Upper lobe of right lung (tissue), 1 donor: ENCODE measurements at regions not wholly inside any gene's neighbourhood (a gene's known extent, or its start where the extent isn't known, plus 50 kb on each side); places are given as distances from the start of the nearest gene placed in this dataset.

Experiments
- ATAC-seq: fragments of 200-7000 bp; cut with Tn5 transposase; one replicate; pipeline ENCODE4 v1.9.1; 2020; ENCODE audit warnings: mild to moderate bottlenecking, moderate library complexity
- DNase-seq: peaks from one replicate; pipeline ENCODE4 v3.0.0-alpha.2; 2020
- H3K27ac ChIP-seq: fragments of 200-600 bp; one replicate; pipeline ENCODE4 v1.8.0; 2022
- H3K27me3 ChIP-seq: fragments of 200-600 bp; one replicate; pipeline ENCODE4 v1.8.0; 2022; ENCODE audit warnings: mild to moderate bottlenecking
- H3K36me3 ChIP-seq: fragments of 200-600 bp; one replicate; pipeline ENCODE4 v1.8.0; 2022
- H3K4me1 ChIP-seq: fragments of 200-600 bp; one replicate; pipeline ENCODE4 v1.8.0; 2022
- H3K4me3 ChIP-seq: fragments of 200-600 bp; one replicate; pipeline ENCODE4 v1.8.0; 2022; ENCODE audit warnings: mild to moderate bottlenecking
- H3K9me3 ChIP-seq: fragments of 200-600 bp; one replicate; pipeline ENCODE4 v1.8.0; 2022
- CTCF ChIP-seq: fragments of 200-600 bp; IDR thresholded peaks from one replicate; pipeline ENCODE4 v1.8.0; 2022; ENCODE audit warnings: antibody characterized with exemption
- intact Hi-C: fragments of 100-400 bp; cut with DNase I; formaldehyde crosslinking; loops from one replicate; pipeline ENCODE4 v1.11.0; 2022
- donor health status: DM: no; HTN: yes; CAD: no; lungs with severe emphysema.

- intact Hi-C loops, result no loop called here
- no peak for TF ChIP-seq CTCF
Measured at GRCh38 chr10:31130406-31130805, 98.7 kb upstream of the ZNF438 start.

GRCh38 chr10:31131251-31131650 is 99.6 kb upstream of the ZNF438 start:
- Histone ChIP-seq H3K27ac (no peak overlapping the region), H3K4me1 (peaks cover 17% of the 10 kb centered on the region), H3K4me3 (no peak overlapping the region), H3K9me3 (no peaks in the 10 kb centered on the region), H3K27me3 (no peaks in the 10 kb centered on the region), H3K36me3 (no peaks in the 10 kb centered on the region)
- no peak for ATAC-seq
- no peak for TF ChIP-seq CTCF
- intact Hi-C loops, result no loop called here
- no peak for DNase-seq

More at GRCh38 chr10:31130406-31130805, 98.7 kb upstream of the ZNF438 start:
- no peak overlapping the region for H3K27ac ChIP-seq
- H3K27me3 ChIP-seq, result no peaks in the 10 kb centered on the region
- H3K36me3 ChIP-seq, result no peaks in the 10 kb centered on the region
- H3K4me1 ChIP-seq, result peaks cover 17% of the 10 kb centered on the region
- no peak for DNase-seq
- ATAC-seq, result no peak
- H3K9me3 ChIP-seq, result no peaks in the 10 kb centered on the region
- H3K4me3 ChIP-seq, result no peak overlapping the region

GRCh38 chr10:31132681-31133244 is 101.1 kb upstream of the ZNF438 start:
- no peak for TF ChIP-seq CTCF
- intact Hi-C loops, result no loop called here
- H3K4me3 ChIP-seq, result no peak overlapping the region
- DNase-seq (no peak), ATAC-seq (no peak)
- no peaks in the 10 kb centered on the region for H3K9me3 ChIP-seq
- no peaks in the 10 kb centered on the region for H3K27me3 ChIP-seq
- H3K36me3 ChIP-seq, result no peaks in the 10 kb centered on the region
- peak overlapping the region; percentile 92 for H3K27ac ChIP-seq
- peaks cover 17% of the 10 kb centered on the region for H3K4me1 ChIP-seq

GRCh38 chr10:31133251-31133791 is 101.7 kb upstream of the ZNF438 start:
- no peak for DNase-seq
- peaks cover 17% of the 10 kb centered on the region for H3K4me1 ChIP-seq
- no peak for ATAC-seq
- intact Hi-C loops, result no loop called here
- H3K27me3 ChIP-seq, result no peaks in the 10 kb centered on the region
- TF ChIP-seq CTCF, result no peak
- no peaks in the 10 kb centered on the region for H3K36me3 ChIP-seq
- H3K9me3 ChIP-seq, result no peaks in the 10 kb centered on the region
- peak overlapping the region; percentile 58 for H3K4me3 ChIP-seq
- H3K27ac ChIP-seq, result peak overlapping the region; percentile 92

GRCh38 chr10:31133792-31134310 is 102.2 kb upstream of the ZNF438 start:
- H3K9me3 ChIP-seq, result no peaks in the 10 kb centered on the region
- no peaks in the 10 kb centered on the region for H3K27me3 ChIP-seq
- ATAC-seq (peak; percentile 93), DNase-seq (peak; percentile 92)
- TF ChIP-seq CTCF, result no peak
- H3K4me1 ChIP-seq, result peaks cover 17% of the 10 kb centered on the region
- H3K27ac ChIP-seq, result peak overlapping the region; percentile 92
- intact Hi-C loops, result no loop called here
- H3K4me3 ChIP-seq, result peak overlapping the region; percentile 58
- no peaks in the 10 kb centered on the region for H3K36me3 ChIP-seq
